HCT116 (cell line): ENCODE measurements at regions not wholly inside any gene's neighbourhood (a gene's known extent, or its start where the extent isn't known, plus 50 kb on each side); places are given as distances from the start of the nearest gene placed in this dataset.

ENCODE experiments used
- ATAC-seq: fragments of 200-7000 bp; cut with Tn5 transposase; 2 replicates; pipeline ENCODE4 v1.9.1; 2020; ENCODE audit warnings: mild to moderate bottlenecking, moderate library complexity
- BruUV-seq: library from RNA; stranded (reverse); fragments of 400-500 nt; replicated peaks from 2 replicates; lab custom pipeline; 2021; lab: Mats Ljungman, UMichigan
- CTCF ChIA-PET: fragments of 300-600 bp; sonication (Branson Sonifier 250); formaldehyde crosslinking; loops from one replicate; lab custom pipeline; 2021; ENCODE audit warnings: antibody characterized with exemption; lab: Charles Lee
- POLR2A ChIA-PET: fragments of 300-600, 350-600 bp; sonication (Branson Sonifier 250); formaldehyde crosslinking; loops from one replicate; lab custom pipeline; 2021; ENCODE audit warnings: antibody characterized with exemption; lab: Charles Lee
- RAD21 ChIA-PET, 2 experiments: fragments of 300-600 bp; sonication (Branson Sonifier 250); formaldehyde crosslinking; loops; one replicate each; lab custom pipeline; 2023; ENCODE audit warnings: low total read pairs in 2 of 2; ENCODE audit not compliant: uncharacterized antibody in 2 of 2, unreplicated experiment in 2 of 2, low non-redundant PET in 1 of 2; lab: Charles Lee
- DNase-seq: peaks from one replicate; pipeline ENCODE4 v3.0.0-alpha.2; 2010; ENCODE audit warnings: low read depth, low spot score
- H2AFZ ChIP-seq: fragments of 200-600 bp; shearing (Covaris generic), sonication (generic); 2 replicates; pipeline ENCODE4 v1.6.1; 2017; ENCODE audit warnings: low read depth, mixed run types, mixed read lengths, antibody characterized with exemption, low read length; ENCODE audit not compliant: poor library complexity, severe bottlenecking
- H3K27ac ChIP-seq: 2 replicates; pipeline ENCODE4 v1.5.1; 2012; ENCODE audit warnings: low read depth, low read length
- H3K27me3 ChIP-seq: fragments of 200-600 bp; sonication (generic); 2 replicates; pipeline ENCODE4 v1.6.1; 2016; ENCODE audit warnings: mixed run types, low read length, mixed read lengths; ENCODE audit not compliant: insufficient read depth
- H3K36me3 ChIP-seq, 2 experiments: fragments of 200-500 bp in 1 of 2; fragments of 200-600 bp in 1 of 2; sonication (Bioruptor generic) in 1 of 2; sonication (generic) in 1 of 2; 2 replicates each; pipeline versions ENCODE4 v1.5.1 to v1.6.1; 2014 to 2016; ENCODE audit warnings: low read length in 2 of 2, inconsistent platforms in 1 of 2, mixed read lengths in 1 of 2, mixed run types in 1 of 2; ENCODE audit not compliant: insufficient read depth in 2 of 2, control insufficient read depth in 1 of 2
- H3K4me1 ChIP-seq, 2 experiments: fragments of 200-600 bp in 1 of 2; sonication (generic) in 1 of 2; 2 replicates each; pipeline versions ENCODE4 v1.5.1 to v1.6.1; 2012 to 2017; ENCODE audit warnings: low read length in 2 of 2, inconsistent platforms in 1 of 2, mild to moderate bottlenecking in 1 of 2, mixed read lengths in 1 of 2, mixed run types in 1 of 2, moderate library complexity in 1 of 2; ENCODE audit not compliant: insufficient read depth in 2 of 2, control insufficient read depth in 1 of 2
- H3K4me2 ChIP-seq: fragments of 200-600 bp; sonication (generic); 2 replicates; pipeline ENCODE4 v1.6.1; 2017; ENCODE audit warnings: mixed run types, low read length, mixed read lengths
- H3K4me3 ChIP-seq, 2 experiments: fragments of 200-600 bp in 1 of 2; sonication (generic) in 1 of 2; replicated peaks in 1 of 2; 2 replicates each; pipeline ENCODE4 v1.5.1; 2011 to 2016; ENCODE audit warnings: low read length in 2 of 2, control low read depth in 1 of 2, low read depth in 1 of 2, mild to moderate bottlenecking in 1 of 2, mixed read lengths in 1 of 2, mixed run types in 1 of 2
- H3K79me2 ChIP-seq: fragments of 200-600 bp; sonication (generic); 2 replicates; pipeline ENCODE4 v1.6.1; 2017; ENCODE audit warnings: mild to moderate bottlenecking, mixed run types, low read length, moderate library complexity, mixed read lengths; ENCODE audit not compliant: insufficient read depth
- H3K9ac ChIP-seq: fragments of 200-600 bp; sonication (generic); 2 replicates; pipeline ENCODE4 v1.6.1; 2016; ENCODE audit warnings: low read length, mixed read lengths
- H3K9me2 ChIP-seq: fragments of 200-600 bp; sonication (generic), shearing (Covaris generic); 2 replicates; pipeline ENCODE4 v1.6.1; 2017; ENCODE audit warnings: mixed run types, mild to moderate bottlenecking, moderate library complexity; ENCODE audit not compliant: insufficient read depth
- H3K9me3 ChIP-seq, 2 experiments: fragments of 200-500 bp in 1 of 2; fragments of 200-600 bp in 1 of 2; sonication (Bioruptor generic) in 1 of 2; sonication (generic) in 1 of 2; 2 replicates each; pipeline ENCODE4 v1.6.1; 2014 to 2017; ENCODE audit warnings: low read length in 2 of 2, mixed read lengths in 2 of 2, inconsistent platforms in 1 of 2, low read depth in 1 of 2, mild to moderate bottlenecking in 1 of 2, mixed run types in 1 of 2, moderate library complexity in 1 of 2; ENCODE audit not compliant: control insufficient read depth in 1 of 2, insufficient read depth in 1 of 2
- H4K20me1 ChIP-seq: fragments of 200-600 bp; sonication (generic), shearing (Covaris generic); 2 replicates; pipeline ENCODE4 v1.6.1; 2017; ENCODE audit warnings: mixed run types, mild to moderate bottlenecking, moderate library complexity; ENCODE audit not compliant: insufficient read depth
- ATF3 ChIP-seq: IDR thresholded peaks from 2 replicates; pipeline ENCODE4 v1.6.1; 2012
- CTCF ChIP-seq, 3 experiments: fragments of 200-600 bp in 1 of 3; sonication (generic) in 1 of 3; IDR thresholded peaks in 2 of 3; conservative IDR thresholded peaks in 1 of 3; 2 replicates each; pipeline ENCODE4 v1.5.1; 2012 to 2017; ENCODE audit warnings: low read depth in 2 of 3, low read length in 2 of 3, antibody characterized with exemption in 1 of 3, borderline replicate concordance in 1 of 3, control low read depth in 1 of 3, mild to moderate bottlenecking in 1 of 3, mixed read lengths in 1 of 3, mixed run types in 1 of 3, moderate library complexity in 1 of 3; ENCODE audit not compliant: insufficient read depth in 1 of 3
- EGR1 ChIP-seq: IDR thresholded peaks from 2 replicates; pipeline ENCODE4 v1.6.1; 2012; ENCODE audit warnings: low read depth
- ELF1 ChIP-seq: IDR thresholded peaks from 2 replicates; pipeline ENCODE4 v1.6.1; 2012; ENCODE audit warnings: low read depth, borderline replicate concordance
- EZH2 ChIP-seq: fragments of 200-600 bp; sonication (generic); IDR thresholded peaks from 2 replicates; pipeline ENCODE4 v1.6.1; 2017; ENCODE audit warnings: antibody characterized with exemption, mixed run types
- EZH2phosphoT487 ChIP-seq: fragments of 200-600 bp; IDR thresholded peaks from 2 replicates; pipeline ENCODE4 v1.6.1; 2018; ENCODE audit warnings: antibody characterized with exemption, borderline replicate concordance
- FOSL1 ChIP-seq: IDR thresholded peaks from 2 replicates; pipeline ENCODE4 v1.6.1; 2012; ENCODE audit warnings: low read depth
- JUND ChIP-seq: IDR thresholded peaks from 2 replicates; pipeline ENCODE4 v1.6.1; 2012
- MAX ChIP-seq: IDR thresholded peaks from 2 replicates; pipeline ENCODE4 v1.6.1; 2012
- POLR2A ChIP-seq: IDR thresholded peaks from 2 replicates; pipeline ENCODE4 v1.7.0; 2011; ENCODE audit warnings: borderline replicate concordance; ENCODE audit not compliant: insufficient read depth, insufficient read length; ENCODE audit errors: extremely low read depth
- RAD21 ChIP-seq: IDR thresholded peaks from 2 replicates; pipeline ENCODE4 v1.6.1; 2012; ENCODE audit warnings: low read depth, mild to moderate bottlenecking
- REST ChIP-seq: IDR thresholded peaks from 2 replicates; pipeline ENCODE4 v1.6.1; 2012; ENCODE audit warnings: low read depth
- SRF ChIP-seq: IDR thresholded peaks from 2 replicates; pipeline ENCODE4 v1.6.1; 2012; ENCODE audit warnings: low read depth
- TCF7L2 ChIP-seq: IDR thresholded peaks from 2 replicates; pipeline ENCODE4 v1.7.0; 2011; ENCODE audit warnings: borderline replicate concordance, inconsistent platforms; ENCODE audit not compliant: insufficient read depth, insufficient read length; ENCODE audit errors: extremely low read depth
- ZFX ChIP-seq: fragments of 450-650 bp; IDR thresholded peaks from 2 replicates; pipeline ENCODE4 v1.6.1; 2017
- intact Hi-C: fragments of 100-400 bp; cut with micrococcal nuclease; formaldehyde crosslinking; loops from 2 replicates; pipeline ENCODE4 v1.10.0; 2022
- TF ChIP-seq, protein P1 (sequence below): IDR thresholded peaks from 2 replicates; pipeline ENCODE4 v1.6.1; 2011; ENCODE audit warnings: mild to moderate bottlenecking, low read length, moderate library complexity; ENCODE audit not compliant: insufficient replicate concordance; ENCODE audit errors: extremely low read depth

- CTCF ChIA-PET: no interaction called here
These were observed 867.5 kb upstream of the TMEM132C start for GRCh38 chr12:127399451-127399850.

More at GRCh38 chr12:127399451-127399850, 867.5 kb upstream of the TMEM132C start:
- DNase-seq (no peak), ATAC-seq (no peak)
- Histone ChIP-seq H3K36me3 (no peaks in the 10 kb centered on the region), H3K27ac (no peak overlapping the region), H3K4me3 (no peak overlapping the region), H3K27me3 (no peaks in the 10 kb centered on the region), H3K4me2 (no peak overlapping the region), H4K20me1 (no peaks in the 10 kb centered on the region), H3K9ac (no peak overlapping the region), H3K79me2 (no peaks in the 10 kb centered on the region), H3K9me3 (no peaks in the 10 kb centered on the region)
- ChIA-PET POLR2A (no interaction called here), RAD21 (no interaction called here)
- intact Hi-C loops: no loop called here
- TF ChIP-seq ZFX: no peak
- TF ChIP-seq CTCF (IDR thresholded peaks at IDR 0.05 in 2 of 3, conservative IDR thresholded peaks at IDR 0.05 in 1 of 3; ENCODE audit: borderline replicate concordance in 1 of 3, insufficient read depth in 1 of 3, low read depth in 2 of 3, low read length in 2 of 3): no peak
- no peak for TF ChIP-seq TCF7L2
- TF ChIP-seq POLR2A: no peak
- no peak for TF ChIP-seq RAD21
- no peak for TF ChIP-seq ELF1
- TF ChIP-seq EZH2: no peak
- TF ChIP-seq EZH2phosphoT487: no peak
- TF ChIP-seq MAX: no peak
- no peak for TF ChIP-seq SRF
- TF ChIP-seq, protein P1, sequence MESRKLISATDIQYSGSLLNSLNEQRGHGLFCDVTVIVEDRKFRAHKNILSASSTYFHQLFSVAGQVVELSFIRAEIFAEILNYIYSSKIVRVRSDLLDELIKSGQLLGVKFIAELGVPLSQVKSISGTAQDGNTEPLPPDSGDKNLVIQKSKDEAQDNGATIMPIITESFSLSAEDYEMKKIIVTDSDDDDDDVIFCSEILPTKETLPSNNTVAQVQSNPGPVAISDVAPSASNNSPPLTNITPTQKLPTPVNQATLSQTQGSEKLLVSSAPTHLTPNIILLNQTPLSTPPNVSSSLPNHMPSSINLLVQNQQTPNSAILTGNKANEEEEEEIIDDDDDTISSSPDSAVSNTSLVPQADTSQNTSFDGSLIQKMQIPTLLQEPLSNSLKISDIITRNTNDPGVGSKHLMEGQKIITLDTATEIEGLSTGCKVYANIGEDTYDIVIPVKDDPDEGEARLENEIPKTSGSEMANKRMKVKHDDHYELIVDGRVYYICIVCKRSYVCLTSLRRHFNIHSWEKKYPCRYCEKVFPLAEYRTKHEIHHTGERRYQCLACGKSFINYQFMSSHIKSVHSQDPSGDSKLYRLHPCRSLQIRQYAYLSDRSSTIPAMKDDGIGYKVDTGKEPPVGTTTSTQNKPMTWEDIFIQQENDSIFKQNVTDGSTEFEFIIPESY: no peak
- no peak for TF ChIP-seq FOSL1
- TF ChIP-seq JUND: no peak
- no peak for TF ChIP-seq ATF3
- TF ChIP-seq REST: no peak
- TF ChIP-seq EGR1: no peak
- TF ChIP-seq, all 23 proteins: peak for 0
- Histone ChIP-seq H3K4me1 (0 out of 4 replicates have a peak, but pooled peaks cover 0 to 4% of the 10 kb centered on the region in 2 experiments), H2AFZ (no peak overlapping the region), H3K9me2 (no peaks in the 10 kb centered on the region)
- no TSS peak for BruUV-seq
